ENCODE measurements at regions not wholly inside any gene's neighbourhood (a gene's known extent, or its start where the extent isn't known, plus 50 kb on each side); places are given as distances from the start of the nearest gene placed in this dataset.

DNA sequence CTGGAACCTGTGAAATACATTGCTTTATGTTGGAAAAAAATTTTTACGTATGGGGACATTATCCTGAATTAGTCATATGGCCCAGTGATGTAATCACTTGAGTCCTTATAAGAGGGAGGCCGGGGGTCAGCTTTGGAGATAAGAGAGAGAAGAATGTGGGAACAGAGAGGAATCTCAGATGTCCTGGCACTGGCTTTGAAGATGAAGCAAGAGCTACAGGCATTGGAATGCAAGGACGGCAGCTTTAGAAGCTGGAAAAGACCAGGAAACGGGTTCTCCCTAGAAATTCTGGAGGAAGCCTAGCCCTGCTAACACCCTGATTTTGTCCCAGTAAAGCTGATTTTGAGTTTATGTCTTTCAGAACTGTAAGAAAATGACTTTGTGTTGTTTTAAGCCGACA, 1129.9 kb upstream of the GYPC start:
- no peak for DNase-seq

DNA sequence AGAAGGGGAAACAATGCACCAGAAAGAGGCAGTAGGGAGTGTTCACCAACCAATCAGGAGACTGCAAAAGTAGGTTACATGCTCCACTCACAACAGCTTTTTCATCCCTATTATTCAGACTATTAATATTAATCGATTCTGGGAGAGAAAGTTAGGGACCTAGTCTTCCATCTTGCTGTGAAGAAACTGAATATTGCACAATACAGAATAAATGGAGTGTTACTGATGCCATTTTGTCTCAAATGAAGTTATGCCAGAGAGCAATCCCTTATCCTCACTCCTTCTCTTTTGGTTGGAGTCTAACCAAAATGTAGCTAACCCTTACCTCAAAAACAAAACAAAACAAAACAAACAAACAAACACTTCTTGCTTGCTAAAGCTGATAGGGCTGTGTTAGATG, 1120.9 kb upstream of the GYPC start:
- DNase-seq: no peak

DNA sequence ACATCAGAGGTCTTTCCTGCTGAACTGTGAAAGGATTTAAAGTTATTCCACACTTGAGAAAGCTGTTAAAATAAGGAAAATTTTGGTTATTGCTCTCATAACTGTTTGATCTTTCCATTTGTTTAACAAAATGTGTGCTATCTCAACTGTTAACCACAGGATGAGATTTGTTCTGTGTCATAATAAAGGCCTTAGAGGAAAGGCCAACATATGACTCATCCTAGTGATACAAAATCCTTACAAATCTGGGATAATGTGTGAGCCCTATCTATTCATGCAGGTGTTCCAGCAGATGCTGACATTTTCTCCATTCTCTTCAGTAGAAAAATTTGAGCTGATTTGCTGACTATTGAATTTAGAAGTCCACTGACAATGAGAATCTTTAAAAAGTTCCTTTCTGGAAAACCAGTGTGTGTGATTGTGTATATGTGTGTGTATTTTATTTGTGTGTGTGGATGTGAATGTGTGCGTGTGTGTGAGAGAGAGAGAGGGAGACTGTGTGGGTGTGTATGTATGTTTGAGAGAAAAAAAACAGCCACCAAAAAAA, 1111.9 kb upstream of the GYPC start:
- no peak for DNase-seq

GRCh38 chr2:125553768-125554167, 1102.2 kb upstream of the GYPC start:
- no peak for DNase-seq

DNA sequence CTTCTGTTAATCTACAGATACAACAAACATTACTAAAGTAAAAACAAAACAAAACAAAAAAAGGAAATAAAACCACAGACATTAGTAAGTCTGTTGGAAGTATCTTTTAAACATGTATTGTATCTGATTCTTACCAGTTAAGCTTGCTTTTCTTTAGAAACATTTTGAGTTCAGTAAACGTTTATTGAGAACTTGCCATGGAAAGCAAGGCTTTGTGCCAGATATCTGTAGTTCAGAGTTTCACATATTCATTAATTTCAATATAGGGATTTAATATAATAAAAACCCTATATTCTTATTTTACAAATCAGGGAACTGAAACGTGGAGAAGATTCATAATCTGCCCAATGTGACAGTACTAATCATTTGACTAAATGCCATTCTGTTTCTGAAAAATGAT, 1101.0 kb upstream of the GYPC start:
- no peak for DNase-seq

- no peak for DNase-seq
Observed at GRCh38 chr2:125559186-125559585, 1096.8 kb upstream of the GYPC start.

- no peak for DNase-seq
Observed at GRCh38 chr2:125560855-125561254, 1095.1 kb upstream of the GYPC start.

DNA sequence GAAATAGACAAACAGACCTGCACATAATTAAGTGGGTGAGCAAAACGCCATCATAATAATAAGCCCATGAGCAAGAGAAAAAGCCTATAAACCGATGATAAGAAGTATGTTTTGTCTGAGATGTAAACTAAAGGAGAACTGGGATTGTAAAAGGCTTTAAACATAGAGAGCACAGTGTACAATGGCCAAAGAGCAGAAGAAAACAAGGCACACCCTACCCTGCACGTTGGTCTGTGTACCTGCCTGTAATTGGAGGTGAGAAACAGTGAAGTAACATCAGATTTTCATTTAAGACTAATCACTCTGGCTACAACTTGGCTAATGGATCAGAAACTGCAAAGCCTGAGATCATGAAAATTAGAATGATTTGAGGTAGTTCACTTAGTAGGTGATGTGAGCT, 1094.7 kb upstream of the GYPC start:
- DNase-seq: no peak

DNA sequence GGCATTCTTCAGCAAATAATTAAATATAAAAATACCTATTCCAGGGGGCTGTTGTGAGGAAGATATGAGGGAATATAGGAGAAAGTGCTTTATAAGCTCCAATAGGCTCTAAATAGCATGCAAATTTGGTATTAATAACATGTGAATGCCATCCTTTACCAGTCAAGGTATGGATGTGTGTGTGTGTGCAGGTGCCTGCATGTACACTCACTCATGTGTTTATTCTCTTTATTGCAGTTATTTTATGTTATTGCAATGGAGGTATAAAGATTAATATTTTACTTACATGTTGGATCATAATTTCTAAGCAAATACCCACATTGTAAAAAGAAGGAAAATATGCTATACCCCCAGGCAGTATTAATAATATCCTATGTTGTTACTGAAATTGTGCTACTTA, 1093.0 kb upstream of the GYPC start:
- no peak for DNase-seq

GRCh38 chr2:125564471-125564870, 1091.5 kb upstream of the GYPC start:
- DNase-seq: no peak

DNA sequence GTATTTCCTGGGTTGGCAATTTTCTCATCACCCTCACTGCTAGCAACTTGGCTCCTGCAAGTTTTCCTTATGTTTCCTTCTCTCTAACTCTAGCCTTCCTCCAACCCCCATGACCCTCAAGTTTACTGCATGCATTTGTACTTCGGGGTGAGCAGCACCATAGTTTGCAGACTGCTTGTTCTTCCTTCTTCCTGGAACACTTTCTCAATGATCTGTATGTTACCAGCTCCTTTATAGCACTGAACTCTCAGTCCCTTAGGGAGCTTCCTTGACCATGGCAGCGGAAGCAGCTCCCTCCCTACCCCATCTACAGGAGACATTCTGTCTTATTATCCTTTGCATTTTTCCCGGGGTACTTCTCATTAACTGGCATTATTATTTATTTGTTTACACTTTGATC, 1089.5 kb upstream of the GYPC start:
- DNase-seq: no peak

- DNase-seq: no peak
Observed at GRCh38 chr2:125567100-125567499, 1088.9 kb upstream of the GYPC start.

- DNase-seq: no peak
Observed at GRCh38 chr2:125572660-125573059, 1083.3 kb upstream of the GYPC start.

GRCh38 chr2:125573432-125573831, 1082.5 kb upstream of the GYPC start:
- no peak for DNase-seq

DNA sequence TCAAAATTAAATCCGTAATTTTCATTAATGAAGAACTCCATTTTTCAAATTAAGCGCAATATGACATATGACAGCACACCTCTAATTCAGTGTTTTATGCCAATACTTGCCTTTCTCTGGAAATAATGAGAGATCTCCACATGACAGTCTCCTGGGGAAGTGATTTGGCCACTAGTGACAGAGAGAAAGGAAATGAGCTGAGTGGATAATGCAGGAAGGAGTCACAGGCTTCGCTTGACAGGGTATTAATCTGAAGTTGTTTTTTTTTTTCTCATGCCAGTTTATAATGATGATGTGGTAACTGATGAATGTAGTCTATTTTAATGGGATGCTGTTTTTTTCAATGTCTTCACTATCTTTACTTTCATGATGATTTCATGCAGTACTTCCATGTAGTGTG, 1079.4 kb upstream of the GYPC start:
- DNase-seq: no peak

- DNase-seq: no peak
Observed at GRCh38 chr2:125581557-125581956, 1074.4 kb upstream of the GYPC start.

DNA sequence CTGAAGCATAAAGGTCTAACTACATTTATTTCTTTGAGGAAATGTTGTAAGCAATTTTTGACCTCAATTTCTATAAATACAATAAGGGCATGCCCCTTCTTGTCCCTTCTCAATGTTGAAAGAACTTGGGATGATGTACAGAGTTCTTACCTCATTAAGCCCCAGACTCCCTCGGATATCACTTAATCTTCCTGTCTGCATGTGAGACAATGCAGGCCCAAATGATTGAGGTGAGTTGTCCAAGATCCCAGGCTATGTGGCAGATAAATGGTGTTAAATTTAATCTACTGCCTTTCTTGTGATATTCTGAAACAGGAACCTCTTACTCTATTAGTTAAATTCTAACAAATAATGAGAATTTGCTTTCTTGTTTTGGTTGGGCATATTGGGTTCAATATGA, 1073.4 kb upstream of the GYPC start:
- DNase-seq: no peak

DNA sequence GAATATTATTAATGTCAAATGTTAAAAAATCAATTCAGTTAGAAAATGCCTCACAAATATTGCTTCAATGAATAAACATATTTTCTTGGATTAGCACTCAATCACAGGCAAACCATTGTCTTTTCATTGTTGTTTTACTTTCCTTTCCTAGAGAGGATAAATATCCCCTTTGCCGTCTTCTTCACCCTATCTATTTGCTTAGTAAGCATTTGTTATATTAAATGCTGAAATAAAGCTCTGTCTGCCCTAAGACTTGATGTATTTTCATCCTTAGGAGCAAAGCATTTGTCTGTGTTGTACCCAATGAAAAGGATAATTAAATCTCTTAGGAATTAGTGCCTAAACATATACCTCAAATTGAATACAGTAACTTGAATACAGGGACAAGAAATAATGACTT, 1071.2 kb upstream of the GYPC start:
- DNase-seq: no peak

DNA sequence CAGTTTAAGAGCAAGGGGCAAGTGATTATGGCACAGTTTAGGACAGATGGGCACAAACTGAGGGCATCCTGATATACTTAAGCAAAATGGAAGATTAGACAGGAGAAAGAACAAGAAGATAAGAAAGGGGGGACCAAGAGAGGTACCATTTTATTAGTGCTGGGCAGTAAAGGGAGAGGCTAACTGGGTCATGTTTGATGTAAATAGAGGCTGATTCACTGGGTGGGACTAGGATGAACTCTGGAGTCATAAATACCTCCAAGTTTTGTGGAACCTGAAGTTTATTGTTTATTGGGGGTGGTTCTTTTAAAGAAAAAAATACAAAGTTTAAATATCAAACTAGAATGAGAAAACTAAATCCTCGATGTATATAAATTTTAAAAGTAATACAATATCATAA, 1067.2 kb upstream of the GYPC start:
- no peak for DNase-seq

- no peak for DNase-seq
Observed at GRCh38 chr2:125591954-125592353, 1064.0 kb upstream of the GYPC start.

DNA sequence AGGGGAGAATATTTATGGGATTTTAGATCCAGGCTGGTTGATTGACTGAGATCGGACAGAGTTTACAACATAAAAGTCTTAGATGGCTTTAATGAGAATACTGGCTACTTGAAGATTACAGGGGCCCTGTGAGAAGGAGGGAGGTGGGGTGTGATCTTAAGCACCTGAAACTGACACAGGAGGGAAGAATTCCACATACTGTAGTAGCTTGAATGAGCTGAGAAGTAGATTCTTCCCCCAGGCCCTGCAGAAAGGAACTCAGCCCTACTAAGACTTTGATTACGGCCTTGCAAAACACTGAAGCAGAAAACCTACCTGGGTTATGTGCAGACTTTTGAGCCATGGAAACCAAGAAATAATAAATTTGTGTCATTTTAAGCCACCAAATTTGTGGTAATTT, 1062.9 kb upstream of the GYPC start:
- no peak for DNase-seq

GRCh38 chr2:125596612-125597011, 1059.3 kb upstream of the GYPC start:
- DNase-seq: no peak

GRCh38 chr2:125615438-125615837, 1040.5 kb upstream of the GYPC start:
- DNase-seq: no peak

DNA sequence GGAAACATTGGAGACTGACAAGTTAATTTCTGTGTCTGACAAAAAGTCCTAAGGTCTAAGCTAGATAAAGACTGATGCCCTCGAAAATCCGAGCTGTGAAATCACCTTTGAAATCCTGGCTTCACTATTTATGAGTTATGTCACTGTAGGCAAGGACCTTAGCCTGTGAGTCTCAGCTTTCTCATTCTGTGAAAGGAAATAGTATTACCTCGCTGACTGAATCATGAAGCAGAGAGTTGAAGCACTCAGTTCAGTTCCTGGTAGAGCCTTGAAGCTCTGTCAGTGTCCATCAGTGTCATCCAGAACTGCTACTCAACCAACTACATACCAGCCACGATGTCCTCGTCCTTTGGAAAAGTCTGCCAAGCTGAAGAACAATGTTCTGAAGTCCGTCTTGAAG, 1025.6 kb upstream of the GYPC start:
- DNase-seq: no peak

GRCh38 chr2:125634662-125635061, 1021.3 kb upstream of the GYPC start:
- no peak for DNase-seq

DNA sequence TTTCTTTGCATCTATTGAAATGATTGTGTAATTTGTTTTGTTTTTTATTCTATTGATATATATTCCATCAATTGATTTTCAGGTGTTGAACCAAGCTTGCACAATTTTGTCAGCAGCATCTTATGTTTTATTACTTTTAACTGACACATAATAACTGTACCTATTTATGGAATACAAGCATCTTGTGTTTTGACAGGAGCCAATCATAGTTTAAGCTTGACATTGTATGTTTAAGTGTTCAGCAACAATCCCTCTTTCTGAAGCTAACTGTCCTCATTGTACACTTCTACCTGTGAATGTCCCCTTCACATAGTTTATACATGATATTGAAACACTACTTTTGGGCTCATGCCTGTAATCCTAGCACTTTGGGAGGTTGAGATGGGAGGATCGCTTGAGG, 1017.6 kb upstream of the GYPC start:
- DNase-seq: no peak
